SK-N-SH treated with all-trans-retinoic acid at 6 μM for 48 hours (cell line): ENCODE measurements at regions not wholly inside any gene's neighbourhood (a gene's known extent, or its start where the extent isn't known, plus 50 kb on each side); places are given as distances from the start of the nearest gene placed in this dataset.

Source experiments
- ATAC-seq: fragments of 200-7000 bp; cut with Tn5 transposase; 3 replicates; pipeline ENCODE4 v1.9.1; 2020; ENCODE audit warnings: mild to moderate bottlenecking, moderate library complexity
- ARNTL ChIP-seq: fragments of 450-650 bp; formaldehyde crosslinking; IDR thresholded peaks from 2 replicates; pipeline ENCODE4 v1.5.0; 2020; ENCODE audit warnings: low read depth, mild to moderate bottlenecking, moderate library complexity, borderline replicate concordance
- BACH2 ChIP-seq: fragments of 250-450 bp; sonication (Bioruptor Pico); IDR thresholded peaks from 2 replicates; pipeline ENCODE4 v1.9.0; 2021; ENCODE audit warnings: mild to moderate bottlenecking, borderline replicate concordance
- CREB5 ChIP-seq: fragments of 250-450 bp; sonication (Bioruptor Pico); IDR thresholded peaks from 2 replicates; pipeline ENCODE4 v1.5.1; 2020; ENCODE audit warnings: low read depth, mild to moderate bottlenecking, moderate library complexity
- CSDC2 ChIP-seq: fragments of 250-450 bp; sonication (Bioruptor Pico); IDR thresholded peaks from 2 replicates; pipeline ENCODE4 v1.5.0; 2020; ENCODE audit warnings: mild to moderate bottlenecking, moderate library complexity
- CSRNP3 ChIP-seq: fragments of 250-450 bp; sonication (Bioruptor Pico); IDR thresholded peaks from 2 replicates; pipeline ENCODE4 v1.5.1; 2021; ENCODE audit warnings: mild to moderate bottlenecking, moderate library complexity
- ESRRG ChIP-seq: fragments of 250-450 bp; sonication (Bioruptor Pico); IDR thresholded peaks from 2 replicates; pipeline ENCODE4 v1.6.1; 2021; ENCODE audit warnings: mild to moderate bottlenecking
- ISL1 ChIP-seq: fragments of 250-450 bp; sonication (Bioruptor Pico); IDR thresholded peaks from 2 replicates; pipeline ENCODE4 v2.1.2; 2022; ENCODE audit warnings: mild to moderate bottlenecking, moderate library complexity
- OSR1 ChIP-seq: fragments of 250-450 bp; sonication (Bioruptor Pico); IDR thresholded peaks from 2 replicates; pipeline ENCODE4 v1.8.0; 2022; ENCODE audit warnings: moderate library complexity, mild to moderate bottlenecking, inconsistent platforms
- PATZ1 ChIP-seq: fragments of 250-450 bp; sonication (Bioruptor Pico); IDR thresholded peaks from 2 replicates; pipeline ENCODE4 v1.8.0; 2020; ENCODE audit warnings: mild to moderate bottlenecking, moderate library complexity, borderline replicate concordance
- PPARA ChIP-seq: fragments of 250-450 bp; sonication (Bioruptor Pico); IDR thresholded peaks from 2 replicates; pipeline ENCODE4 v1.5.0; 2020; ENCODE audit warnings: mild to moderate bottlenecking, borderline replicate concordance
- RARB ChIP-seq: fragments of 250-450 bp; sonication (Bioruptor Pico); IDR thresholded peaks from 2 replicates; pipeline ENCODE4 v1.8.0; 2021; ENCODE audit warnings: mild to moderate bottlenecking, moderate library complexity
- SNAI2 ChIP-seq: fragments of 250-450 bp; sonication (Bioruptor Pico); IDR thresholded peaks from 2 replicates; pipeline ENCODE4 v1.5.0; 2020; ENCODE audit warnings: mild to moderate bottlenecking, moderate library complexity
- TCF4 ChIP-seq: fragments of 250-450 bp; sonication (Bioruptor Pico); IDR thresholded peaks from 2 replicates; pipeline ENCODE4 v1.8.0; 2021; ENCODE audit warnings: mild to moderate bottlenecking, moderate library complexity, borderline replicate concordance
- TOX ChIP-seq: fragments of 250-450 bp; sonication (Bioruptor Pico); IDR thresholded peaks from 2 replicates; pipeline ENCODE4 v1.8.0; 2021; ENCODE audit warnings: mild to moderate bottlenecking, moderate library complexity, borderline replicate concordance
- TSHZ2 ChIP-seq: fragments of 250-450 bp; sonication (Bioruptor Pico); IDR thresholded peaks from 2 replicates; pipeline ENCODE4 v1.5.0; 2020; ENCODE audit warnings: mild to moderate bottlenecking, moderate library complexity
- ZC3H10 ChIP-seq: fragments of 250-450 bp; sonication (Bioruptor Pico); IDR thresholded peaks from 2 replicates; pipeline ENCODE4 v1.5.1; 2021; ENCODE audit warnings: mild to moderate bottlenecking, moderate library complexity
- ZFP3 ChIP-seq: fragments of 250-450 bp; sonication (Bioruptor Pico); IDR thresholded peaks from 2 replicates; pipeline ENCODE4 v1.5.0; 2020; ENCODE audit warnings: mild to moderate bottlenecking, moderate library complexity
- ZFP30 ChIP-seq: fragments of 450-650 bp; formaldehyde crosslinking; IDR thresholded peaks from 2 replicates; pipeline ENCODE4 v1.5.0; 2022; ENCODE audit warnings: mild to moderate bottlenecking, moderate library complexity
- ZNF565 ChIP-seq: fragments of 450-650 bp; formaldehyde crosslinking; conservative IDR thresholded peaks from 2 replicates; pipeline ENCODE4 v1.5.0; 2020; ENCODE audit warnings: low read depth, mild to moderate bottlenecking, moderate library complexity
- ZNF8 ChIP-seq: fragments of 450-650 bp; formaldehyde crosslinking; IDR thresholded peaks from 2 replicates; pipeline ENCODE4 v1.5.0; 2020; ENCODE audit warnings: mild to moderate bottlenecking, moderate library complexity

GRCh38 chr2:192267484-192267883 lies 72.8 kb upstream of the TMEFF2 start:
- peak; percentile 51 for TF ChIP-seq ISL1 (CRISPR knock-in tag)
- TF ChIP-seq ZNF8 (CRISPR knock-in tag): no peak
- ATAC-seq: peak; percentile 69

GRCh38 chr2:192265751-192266150 lies 71.0 kb upstream of the TMEFF2 start:
- TF ChIP-seq SNAI2 (CRISPR knock-in tag) (no peak), ARNTL (no peak), BACH2 (CRISPR knock-in tag) (no peak), ESRRG (CRISPR knock-in tag) (no peak), TSHZ2 (CRISPR knock-in tag) (no peak), ZFP30 (CRISPR knock-in tag) (no peak), TCF4 (CRISPR knock-in tag) (no peak), OSR1 (CRISPR knock-in tag) (no peak), PATZ1 (CRISPR knock-in tag) (no peak), CREB5 (no peak), ZNF565 (CRISPR knock-in tag) (no peak), ISL1 (CRISPR knock-in tag) (no peak)
- no peak; the same call in 2 of the 3 replicates for ATAC-seq

- ATAC-seq: no peak
- TF ChIP-seq ZC3H10 (no peak), TSHZ2 (CRISPR knock-in tag) (no peak), ARNTL (no peak), TCF4 (CRISPR knock-in tag) (no peak), RARB (CRISPR knock-in tag) (no peak), PATZ1 (CRISPR knock-in tag) (no peak), CSRNP3 (no peak), CSDC2 (CRISPR knock-in tag) (no peak), BACH2 (CRISPR knock-in tag) (no peak), TOX (CRISPR knock-in tag) (no peak), SNAI2 (CRISPR knock-in tag) (no peak), PPARA (no peak), ZNF8 (CRISPR knock-in tag) (no peak), ZFP3 (CRISPR knock-in tag) (no peak), ZFP30 (CRISPR knock-in tag) (no peak), ISL1 (CRISPR knock-in tag) (no peak), OSR1 (CRISPR knock-in tag) (no peak)
Observed at GRCh38 chr2:192254444-192254843, 59.7 kb upstream of the TMEFF2 start.
